GM10266 (cell line): ENCODE measurements at regions not wholly inside any gene's neighbourhood (a gene's known extent, or its start where the extent isn't known, plus 50 kb on each side); places are given as distances from the start of the nearest gene placed in this dataset.

Experiments used
- DNase-seq: peaks from one replicate; pipeline ENCODE4 v3.0.0; 2012; ENCODE audit errors: extremely low spot score
- TF ChIP-seq, protein P1 (sequence below): IDR thresholded peaks from 2 replicates; pipeline ENCODE4 v1.5.1; 2012; ENCODE audit warnings: mild to moderate bottlenecking, low read depth; ENCODE audit not compliant: control insufficient read depth, insufficient read depth; ENCODE audit errors: missing control alignments

DNA sequence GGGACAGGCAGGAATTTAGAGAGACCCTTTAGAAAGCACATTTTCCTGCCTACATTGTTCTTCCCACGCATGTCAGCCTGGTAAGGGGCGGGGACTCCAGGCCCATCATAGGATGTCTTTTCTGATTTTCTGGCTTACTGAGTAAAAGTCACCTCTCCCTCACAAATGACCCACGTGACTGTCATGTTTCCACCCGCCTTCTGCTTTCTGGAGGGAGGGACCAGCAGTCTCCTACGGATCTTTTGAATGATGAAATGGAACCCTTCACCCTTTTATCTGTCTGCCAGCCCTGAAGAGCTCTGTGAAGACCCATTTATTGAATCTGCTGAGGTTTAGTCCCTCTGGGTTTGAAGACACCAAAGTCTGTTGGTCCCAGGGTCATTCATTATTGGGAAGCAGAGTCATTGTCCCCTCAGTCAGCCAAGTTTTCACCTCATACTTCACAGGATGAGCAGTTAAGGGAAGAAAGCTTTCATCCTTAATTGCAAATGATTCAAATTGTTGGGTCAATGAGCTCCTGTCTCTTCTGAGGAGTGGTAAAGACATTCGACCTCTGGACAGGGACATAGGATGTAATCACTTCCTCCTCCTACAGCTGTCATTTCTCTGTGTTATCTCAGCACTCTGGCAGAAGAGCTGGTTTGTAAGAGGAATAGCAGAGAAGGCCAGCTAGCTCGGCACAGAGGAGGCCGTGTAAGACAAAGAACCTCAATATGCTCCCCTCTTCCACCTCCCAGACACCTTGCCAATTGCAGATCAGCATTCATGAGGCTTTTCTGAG, 446.1 kb downstream of the HS3ST3B1 start:
- TF ChIP-seq, protein P1, sequence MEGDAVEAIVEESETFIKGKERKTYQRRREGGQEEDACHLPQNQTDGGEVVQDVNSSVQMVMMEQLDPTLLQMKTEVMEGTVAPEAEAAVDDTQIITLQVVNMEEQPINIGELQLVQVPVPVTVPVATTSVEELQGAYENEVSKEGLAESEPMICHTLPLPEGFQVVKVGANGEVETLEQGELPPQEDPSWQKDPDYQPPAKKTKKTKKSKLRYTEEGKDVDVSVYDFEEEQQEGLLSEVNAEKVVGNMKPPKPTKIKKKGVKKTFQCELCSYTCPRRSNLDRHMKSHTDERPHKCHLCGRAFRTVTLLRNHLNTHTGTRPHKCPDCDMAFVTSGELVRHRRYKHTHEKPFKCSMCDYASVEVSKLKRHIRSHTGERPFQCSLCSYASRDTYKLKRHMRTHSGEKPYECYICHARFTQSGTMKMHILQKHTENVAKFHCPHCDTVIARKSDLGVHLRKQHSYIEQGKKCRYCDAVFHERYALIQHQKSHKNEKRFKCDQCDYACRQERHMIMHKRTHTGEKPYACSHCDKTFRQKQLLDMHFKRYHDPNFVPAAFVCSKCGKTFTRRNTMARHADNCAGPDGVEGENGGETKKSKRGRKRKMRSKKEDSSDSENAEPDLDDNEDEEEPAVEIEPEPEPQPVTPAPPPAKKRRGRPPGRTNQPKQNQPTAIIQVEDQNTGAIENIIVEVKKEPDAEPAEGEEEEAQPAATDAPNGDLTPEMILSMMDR: no peak
- no peak for DNase-seq

DNA sequence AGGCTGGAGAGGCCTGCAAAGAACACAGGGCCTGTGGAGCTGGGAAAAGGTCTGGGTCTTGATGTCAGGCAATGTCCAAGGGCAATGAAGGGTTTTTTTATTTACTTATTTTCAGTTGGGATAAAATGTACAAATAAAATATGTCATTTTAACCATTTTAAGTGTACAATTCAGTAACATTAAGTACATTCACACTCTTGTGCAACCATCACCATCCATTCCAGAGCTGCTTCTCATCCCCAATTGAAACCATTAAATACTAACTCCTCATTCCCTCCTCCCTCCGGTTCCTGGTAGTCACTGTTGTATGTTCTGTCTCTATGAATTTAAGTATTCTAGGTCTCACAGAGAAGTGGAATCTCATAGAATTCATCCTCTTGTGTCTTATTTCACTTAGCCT, 444.7 kb downstream of the HS3ST3B1 start:
- no peak for DNase-seq
- TF ChIP-seq, protein P1: no peak

GRCh38 chr17:14744761-14745473, 444.0 kb downstream of the HS3ST3B1 start:
- DNase-seq: no peak
- TF ChIP-seq, protein P1: no peak

DNA sequence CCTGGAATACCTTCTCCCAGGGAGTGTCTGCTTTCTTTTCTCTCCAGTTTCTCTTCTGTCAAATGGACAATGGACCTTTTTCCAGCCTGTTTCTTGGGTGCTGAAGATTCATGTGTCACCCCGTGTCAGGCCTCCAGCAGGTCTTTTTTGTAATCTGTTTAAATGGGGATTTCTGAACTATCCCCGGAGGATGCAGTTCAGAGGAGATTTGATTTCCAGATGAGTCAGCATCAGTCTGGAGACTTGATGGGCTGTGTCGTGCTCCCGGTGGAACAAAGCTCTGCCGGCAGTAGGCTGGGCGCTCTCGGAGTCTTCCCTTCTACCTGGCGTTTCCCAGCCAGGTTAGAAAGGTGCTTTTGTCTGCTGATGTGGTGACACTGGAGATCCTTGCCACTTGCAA, 440.6 kb downstream of the HS3ST3B1 start:
- TF ChIP-seq, protein P1: no peak
- DNase-seq: no peak

DNA sequence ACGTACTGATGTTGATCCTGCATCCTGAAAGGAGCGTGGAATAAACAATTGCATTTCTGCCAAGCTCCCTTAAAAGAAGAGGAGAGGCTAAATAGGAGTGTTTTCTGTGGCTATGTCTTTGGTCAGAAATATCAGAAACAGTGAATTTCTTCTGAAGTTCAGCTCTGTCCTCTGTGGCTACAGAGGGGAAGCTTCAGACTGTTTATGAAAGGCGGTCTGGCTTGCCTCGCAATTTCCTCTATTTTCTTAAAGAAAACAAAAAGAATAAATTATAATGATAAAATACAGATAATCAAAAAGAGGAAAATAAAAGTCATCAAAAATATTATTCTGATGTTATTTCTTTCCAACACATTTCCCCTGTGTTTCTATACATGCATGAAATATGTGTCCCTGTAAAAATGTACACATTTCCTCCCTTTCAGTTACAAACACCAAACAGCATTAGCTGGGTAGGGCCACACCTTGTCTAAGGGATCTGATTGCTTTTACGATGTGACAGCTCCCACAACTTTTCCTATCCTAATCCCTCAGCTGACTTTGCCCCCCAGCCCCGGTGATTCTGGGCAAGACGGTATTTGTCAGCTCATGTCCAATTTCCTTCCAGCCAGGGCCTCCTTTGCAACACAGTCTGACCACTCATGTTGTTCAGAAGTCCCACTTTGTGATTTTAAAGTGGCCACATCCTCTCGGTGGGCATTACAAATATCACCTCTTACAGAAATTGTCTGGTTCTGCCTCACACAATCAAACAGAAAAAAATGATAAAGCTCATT, 439.0 kb downstream of the HS3ST3B1 start:
- no peak for DNase-seq
- TF ChIP-seq, protein P1: no peak

DNA sequence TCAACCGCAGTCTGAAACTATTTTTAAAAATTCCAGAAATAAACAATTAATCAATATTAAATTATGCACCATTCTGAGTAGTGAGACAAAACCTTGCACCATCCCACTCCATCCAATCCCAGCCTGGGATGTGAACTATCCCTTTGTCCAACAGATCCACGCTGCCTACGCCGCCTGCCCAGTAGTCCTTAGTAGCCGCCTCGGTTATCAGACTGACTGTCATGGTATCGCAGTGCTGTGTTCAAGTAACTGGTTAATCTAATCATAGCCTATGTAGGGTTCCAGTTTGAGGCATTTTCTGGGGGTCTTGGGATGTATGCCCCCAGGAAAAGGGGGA, 437.7 kb downstream of the HS3ST3B1 start:
- DNase-seq: no peak
- TF ChIP-seq, protein P1: no peak
